Neuronal stem cell (in vitro differentiated cells): ENCODE measurements at regions not wholly inside any gene's neighbourhood (a gene's known extent, or its start where the extent isn't known, plus 50 kb on each side); places are given as distances from the start of the nearest gene placed in this dataset.

Source experiments
- DNase-seq: peaks from one replicate; pipeline ENCODE4 v3.0.0-alpha.2; 2013; ENCODE audit warnings: low spot score
- H2AFZ ChIP-seq: one replicate; pipeline ENCODE4 v1.6.1; 2013; ENCODE audit warnings: mild to moderate bottlenecking, low read length, inconsistent platforms
- H2AK5ac ChIP-seq: 2 replicates; pipeline ENCODE4 v1.6.1; 2013; ENCODE audit warnings: low read depth, mild to moderate bottlenecking, inconsistent platforms, low read length, moderate library complexity, mixed read lengths
- H2BK120ac ChIP-seq: 2 replicates; pipeline ENCODE4 v1.6.1; 2013; ENCODE audit warnings: low read depth, mild to moderate bottlenecking, inconsistent platforms, low read length, moderate library complexity, mixed read lengths
- H2BK12ac ChIP-seq: one replicate; pipeline ENCODE4 v1.6.1; 2013; ENCODE audit warnings: low read length, inconsistent platforms
- H2BK15ac ChIP-seq: 2 replicates; pipeline ENCODE4 v1.6.1; 2013; ENCODE audit warnings: mild to moderate bottlenecking, low read length, inconsistent platforms, mixed read lengths
- H2BK5ac ChIP-seq: one replicate; pipeline ENCODE4 v1.6.1; 2013; ENCODE audit warnings: inconsistent platforms, mild to moderate bottlenecking, low read length, moderate library complexity
- H3K14ac ChIP-seq: one replicate; pipeline ENCODE4 v1.6.1; 2013; ENCODE audit warnings: low read length, inconsistent platforms
- H3K18ac ChIP-seq: 2 replicates; pipeline ENCODE4 v1.6.1; 2013; ENCODE audit warnings: low read length, inconsistent platforms
- H3K23ac ChIP-seq: 2 replicates; pipeline ENCODE4 v1.6.1; 2013; ENCODE audit warnings: low read depth, mild to moderate bottlenecking, mixed read lengths, low read length, inconsistent platforms; ENCODE audit not compliant: poor library complexity
- H3K27ac ChIP-seq: replicated peaks from 3 replicates; pipeline ENCODE4 v1.5.1; 2013; ENCODE audit warnings: low read length, inconsistent platforms
- H3K27me3 ChIP-seq, 3 experiments: 2 replicates each; pipeline ENCODE4 v1.6.1; 2013; ENCODE audit warnings: low read length in 3 of 3, mild to moderate bottlenecking in 2 of 3, inconsistent platforms in 1 of 3, low read depth in 1 of 3, mixed read lengths in 1 of 3, moderate library complexity in 1 of 3; ENCODE audit not compliant: control insufficient read depth in 3 of 3, insufficient read depth in 3 of 3
- H3K36me3 ChIP-seq, 2 donors: replicated peaks in 1 of 2; 2 replicates each; pipeline ENCODE4 v1.6.1; 2013; ENCODE audit warnings: low read length in 2 of 2; ENCODE audit not compliant: control insufficient read depth in 2 of 2, insufficient read depth in 2 of 2
- H3K4ac ChIP-seq: 2 replicates; pipeline ENCODE4 v1.6.1; 2013; ENCODE audit warnings: inconsistent platforms, mild to moderate bottlenecking, low read length, moderate library complexity
- H3K4me1 ChIP-seq, 2 donors: 1 replicate in 1 of 2; 2 replicates in 1 of 2; pipeline ENCODE4 v1.6.1; 2013; ENCODE audit warnings: low read length in 2 of 2, low read depth in 1 of 2; ENCODE audit not compliant: control insufficient read depth in 2 of 2, insufficient read depth in 1 of 2
- H3K4me2 ChIP-seq: one replicate; pipeline ENCODE4 v1.6.1; 2013; ENCODE audit warnings: mild to moderate bottlenecking, low read length, inconsistent platforms; ENCODE audit not compliant: insufficient read depth, poor library complexity, severe bottlenecking
- H3K4me3 ChIP-seq, 2 donors: 2 replicates each; pipeline ENCODE4 v1.5.1; 2013; ENCODE audit warnings: low read length in 2 of 2, mild to moderate bottlenecking in 2 of 2, inconsistent platforms in 1 of 2, moderate library complexity in 1 of 2
- H3K79me1 ChIP-seq: one replicate; pipeline ENCODE4 v1.6.1; 2013; ENCODE audit warnings: low read depth, mild to moderate bottlenecking, inconsistent platforms, low read length, moderate library complexity
- H3K9ac ChIP-seq: one replicate; pipeline ENCODE4 v1.6.1; 2013; ENCODE audit warnings: mild to moderate bottlenecking, low read depth, low read length, inconsistent platforms; ENCODE audit not compliant: poor library complexity
- H3K9me3 ChIP-seq, 2 donors: replicated peaks in 1 of 2; 2 replicates each; pipeline versions ENCODE3 to v1.6.1; 2013; ENCODE audit warnings: low read length in 2 of 2, mild to moderate bottlenecking in 2 of 2, inconsistent platforms in 1 of 2, low read depth in 1 of 2, mixed read lengths in 1 of 2, moderate library complexity in 1 of 2; ENCODE audit not compliant: control insufficient read depth in 2 of 2, insufficient read depth in 1 of 2
- H4K8ac ChIP-seq: one replicate; pipeline ENCODE4 v1.6.1; 2013; ENCODE audit warnings: low read depth, mild to moderate bottlenecking, inconsistent platforms, low read length, moderate library complexity
- H4K91ac ChIP-seq: one replicate; pipeline ENCODE4 v1.6.1; 2013; ENCODE audit warnings: low read length, low read depth, mild to moderate bottlenecking, inconsistent platforms; ENCODE audit not compliant: poor library complexity
- WGBS, 2 donors: extraction: QIAGEN DNeasy Blood & Tissue Kit; methylation state at CpG; one replicate each; pipeline ENCODE4 v1.1.7; 2013; ENCODE audit warnings: missing lambda C conversion rate in 2 of 2, mixed read lengths in 1 of 2; ENCODE audit not compliant: insufficient read length in 2 of 2, insufficient replicate concordance in 1 of 2; ENCODE audit errors: extremely low coverage in 2 of 2; 5-methylcytosine and 5-hydroxymethylcytosine counted together

- Histone ChIP-seq H2BK5ac (no peak overlapping the region), H4K91ac (no peak overlapping the region), H3K9me3 (no peaks in the 10 kb centered on the region), H2AK5ac (no peak overlapping the region), H2BK15ac (no peak overlapping the region), H3K9ac (no peak overlapping the region), H3K36me3 (no peaks in the 10 kb centered on the region), H3K23ac (peak overlapping the region; percentile 66), H3K4me1 (peaks cover 0 to 8% of the 10 kb centered on the region in 2 donors), H3K18ac (peak overlapping the region; percentile 33), H2AFZ (peak overlapping the region; percentile 7), H3K27me3 (no peaks in the 10 kb centered on the region), H3K79me1 (no peaks in the 10 kb centered on the region), H3K4me3 (no peak overlapping the region), H3K4ac (no peak overlapping the region), H3K27ac (no peak overlapping the region), H2BK120ac (no peak overlapping the region), H2BK12ac (no peak overlapping the region), H3K14ac (no peak overlapping the region), H4K8ac (no peak overlapping the region), H3K4me2 (no peak overlapping the region)
- DNase-seq: no peak
- no CpG with 5 or more reads among the region's 20 CpGs for WGBS, 2 donors
Measured at GRCh38 chr10:130368761-130369560, 232.8 kb downstream of the GLRX3 start.

GRCh38 chr10:130369645-130370381 lies 233.6 kb downstream of the GLRX3 start:
- no peak overlapping the region for H3K4me3 ChIP-seq
- no peaks in the 10 kb centered on the region for H3K27me3 ChIP-seq
- DNase-seq: no peak
- H4K8ac ChIP-seq: no peak overlapping the region
- H2BK15ac ChIP-seq: no peak overlapping the region
- no peak overlapping the region for H2BK120ac ChIP-seq
- H2AFZ ChIP-seq: peak overlapping the region; percentile 7
- no peaks in the 10 kb centered on the region for H3K79me1 ChIP-seq
- no peak overlapping the region for H3K4ac ChIP-seq
- WGBS, 2 donors: no CpG with 5 or more reads among the region's 13 CpGs
- no peak overlapping the region for H2BK12ac ChIP-seq
- no peak overlapping the region for H2AK5ac ChIP-seq
- H3K4me2 ChIP-seq: no peak overlapping the region
- H3K27ac ChIP-seq: no peak overlapping the region
- peaks cover 0 to 8% of the 10 kb centered on the region in 2 donors for H3K4me1 ChIP-seq
- no peaks in the 10 kb centered on the region for H3K36me3 ChIP-seq
- no peak overlapping the region for H2BK5ac ChIP-seq
- no peak overlapping the region for H3K23ac ChIP-seq
- H3K14ac ChIP-seq: no peak overlapping the region
- no peak overlapping the region for H4K91ac ChIP-seq
- H3K18ac ChIP-seq: peak overlapping the region; percentile 33
- H3K9me3 ChIP-seq: no peaks in the 10 kb centered on the region
- H3K9ac ChIP-seq: no peak overlapping the region

GRCh38 chr10:130370721-130371120 lies 234.5 kb downstream of the GLRX3 start:
- H3K9ac ChIP-seq: no peak overlapping the region
- no peak overlapping the region for H2BK12ac ChIP-seq
- H2BK5ac ChIP-seq: no peak overlapping the region
- H2AFZ ChIP-seq: no peak overlapping the region
- H3K27me3 ChIP-seq: no peaks in the 10 kb centered on the region
- H3K4me1 ChIP-seq: peaks cover 0 to 8% of the 10 kb centered on the region in 2 donors
- no peak overlapping the region for H2BK15ac ChIP-seq
- H3K79me1 ChIP-seq: no peaks in the 10 kb centered on the region
- H3K36me3 ChIP-seq: no peaks in the 10 kb centered on the region
- H4K91ac ChIP-seq: no peak overlapping the region
- no peaks in the 10 kb centered on the region for H3K9me3 ChIP-seq
- H3K23ac ChIP-seq: no peak overlapping the region
- WGBS, 2 donors: no CpG with 5 or more reads among the region's 10 CpGs
- no peak overlapping the region for H3K4ac ChIP-seq
- no peak overlapping the region for H4K8ac ChIP-seq
- H3K4me3 ChIP-seq: no peak overlapping the region
- H2AK5ac ChIP-seq: no peak overlapping the region
- H3K18ac ChIP-seq: no peak overlapping the region
- no peak overlapping the region for H3K4me2 ChIP-seq
- no peak overlapping the region for H3K14ac ChIP-seq
- no peak overlapping the region for H3K27ac ChIP-seq
- no peak for DNase-seq
- no peak overlapping the region for H2BK120ac ChIP-seq

GRCh38 chr10:130371156-130371555 lies 235.0 kb downstream of the GLRX3 start:
- Histone ChIP-seq H2AK5ac (no peak overlapping the region), H3K9me3 (no peaks in the 10 kb centered on the region), H3K27me3 (no peaks in the 10 kb centered on the region), H3K23ac (no peak overlapping the region), H3K36me3 (no peaks in the 10 kb centered on the region), H2BK120ac (no peak overlapping the region), H3K79me1 (no peaks in the 10 kb centered on the region), H2BK5ac (no peak overlapping the region), H3K14ac (no peak overlapping the region), H2BK15ac (no peak overlapping the region), H3K18ac (no peak overlapping the region), H3K4me2 (no peak overlapping the region), H4K8ac (no peak overlapping the region), H3K4me1 (peaks cover 0 to 8% of the 10 kb centered on the region in 2 donors), H3K9ac (no peak overlapping the region), H2AFZ (no peak overlapping the region), H3K27ac (no peak overlapping the region), H2BK12ac (no peak overlapping the region), H4K91ac (no peak overlapping the region), H3K4me3 (no peak overlapping the region), H3K4ac (no peak overlapping the region)
- no CpG with 5 or more reads among the region's 6 CpGs for WGBS, 2 donors
- DNase-seq: no peak
